SIG-M5 treated with dmso at 0.1 percent for 504 hours (cell line): ENCODE measurements at regions not wholly inside any gene's neighbourhood (a gene's known extent, or its start where the extent isn't known, plus 50 kb on each side); places are given as distances from the start of the nearest gene placed in this dataset.

Experiments
- DNase-seq: peaks from one replicate; lab custom pipeline; 2025; ENCODE audit not compliant: unreplicated experiment; lab: John Stamatoyannopoulos, UW

GRCh38 chr17:69944406-69944805 lies 130.6 kb upstream of the KCNJ16 start:
- DNase-seq: no peak

GRCh38 chr17:69945698-69946185 lies 129.3 kb upstream of the KCNJ16 start:
- no peak for DNase-seq

GRCh38 chr17:69947027-69947759 lies 127.8 kb upstream of the KCNJ16 start:
- DNase-seq: no peak

- no peak for DNase-seq
Measured at GRCh38 chr17:69948406-69948805, 126.6 kb upstream of the KCNJ16 start.

GRCh38 chr17:69949496-69949895 lies 125.5 kb upstream of the KCNJ16 start:
- DNase-seq: no peak

- no peak for DNase-seq
Measured at GRCh38 chr17:69949973-69950695, 124.9 kb upstream of the KCNJ16 start.

- no peak for DNase-seq
Measured at GRCh38 chr17:69950701-69951418, 124.2 kb upstream of the KCNJ16 start.

- DNase-seq: no peak
Measured at GRCh38 chr17:69954241-69954925, 120.6 kb upstream of the KCNJ16 start.

GRCh38 chr17:69958063-69958462 lies 117.0 kb upstream of the KCNJ16 start:
- DNase-seq: no peak

GRCh38 chr17:69959283-69959682 lies 115.7 kb upstream of the KCNJ16 start:
- DNase-seq: no peak

GRCh38 chr17:69960755-69961154 lies 114.3 kb upstream of the KCNJ16 start:
- no peak for DNase-seq

- no peak for DNase-seq
Measured at GRCh38 chr17:69961501-69962145, 113.4 kb upstream of the KCNJ16 start.

GRCh38 chr17:69962436-69962995 lies 112.5 kb upstream of the KCNJ16 start:
- no peak for DNase-seq

- no peak for DNase-seq
Measured at GRCh38 chr17:69967910-69968411, 107.1 kb upstream of the KCNJ16 start.

GRCh38 chr17:69969897-69970296 lies 105.1 kb upstream of the KCNJ16 start:
- DNase-seq: no peak

- no peak for DNase-seq
Measured at GRCh38 chr17:69972251-69972650, 102.8 kb upstream of the KCNJ16 start.

- no peak for DNase-seq
Measured at GRCh38 chr17:69975808-69976207, 99.2 kb upstream of the KCNJ16 start.

GRCh38 chr17:69978056-69978646 lies 96.9 kb upstream of the KCNJ16 start:
- DNase-seq: no peak

GRCh38 chr17:69981441-69981840 lies 93.6 kb upstream of the KCNJ16 start:
- no peak for DNase-seq

GRCh38 chr17:69995476-69995875 lies 79.5 kb upstream of the KCNJ16 start:
- DNase-seq: no peak
